Astrocyte of the cerebellum (primary cell): ENCODE measurements at regions not wholly inside any gene's neighbourhood (a gene's known extent, or its start where the extent isn't known, plus 50 kb on each side); places are given as distances from the start of the nearest gene placed in this dataset.
A peak's percentile ranks its signal among the peaks of the same experiment; 100 is the strongest.

Experiments
- DNase-seq: peaks from one replicate; pipeline ENCODE4 v3.0.0-alpha.2; 2011; ENCODE audit warnings: low read depth
- H3K4me3 ChIP-seq: 2 replicates; pipeline ENCODE4 v1.5.1; 2011; ENCODE audit warnings: mild to moderate bottlenecking, low read depth, low read length, moderate library complexity
- CTCF ChIP-seq: IDR thresholded peaks from 2 replicates; pipeline ENCODE4 v1.5.1; 2012; ENCODE audit warnings: low read length, low read depth, moderate library complexity, mild to moderate bottlenecking; ENCODE audit errors: missing control alignments
- in situ Hi-C: cut with HindIII; loops from 2 replicates; pipeline ENCODE4 v1.10.0; 2017; ENCODE audit warnings: low sequenced_read_pairs

GRCh38 chr12:115035535-115036107, 351.6 kb upstream of the TBX3 start:
- no peak for DNase-seq
- no peak for TF ChIP-seq CTCF
- no peak overlapping the region for H3K4me3 ChIP-seq
- in situ Hi-C loops: no loop called here

- no peak overlapping the region for H3K4me3 ChIP-seq
- TF ChIP-seq CTCF: no peak
- DNase-seq: no peak
- in situ Hi-C loops: no loop called here
These were observed 348.5 kb upstream of the TBX3 start for GRCh38 chr12:115032521-115032920.

- no peak overlapping the region for H3K4me3 ChIP-seq
- in situ Hi-C loops: no loop called here
- no peak for DNase-seq
- TF ChIP-seq CTCF: no peak
These were observed 346.0 kb upstream of the TBX3 start for GRCh38 chr12:115030017-115030416.

- in situ Hi-C loops: loop anchor here (5.0 kb wide), 1 partner anchor 42 kb away; no protein-coding TSS in a partner anchor
- TF ChIP-seq CTCF: no peak
- DNase-seq: no peak
- no peak overlapping the region for H3K4me3 ChIP-seq
These were observed 340.6 kb upstream of the TBX3 start for GRCh38 chr12:115024531-115024930.

GRCh38 chr12:115023279-115024265, 339.6 kb upstream of the TBX3 start:
- in situ Hi-C loops: loop anchor here (5.0 kb wide), 1 partner anchor 41 kb away; no protein-coding TSS in a partner anchor
- no peak for TF ChIP-seq CTCF
- peak; percentile 19 for DNase-seq
- no peak overlapping the region for H3K4me3 ChIP-seq

GRCh38 chr12:115020091-115020490, 336.1 kb upstream of the TBX3 start:
- H3K4me3 ChIP-seq: no peak overlapping the region
- TF ChIP-seq CTCF: no peak
- DNase-seq: no peak
- in situ Hi-C loops: loop anchor here (5.0 kb wide), 1 partner anchor 38 kb away; no protein-coding TSS in a partner anchor
